HG02943 (cell line): ENCODE measurements at regions not wholly inside any gene's neighbourhood (a gene's known extent, or its start where the extent isn't known, plus 50 kb on each side); places are given as distances from the start of the nearest gene placed in this dataset.

Experiments used
- ATAC-seq: cut with Tn5 transposase; IDR thresholded peaks from one replicate; pipeline ENCODE4 v1.9.1; 2021; ENCODE audit warnings: mild to moderate bottlenecking, low read depth, moderate library complexity; ENCODE audit not compliant: unreplicated experiment

GRCh38 chrX:26442340-26442739 lies 226.4 kb downstream of the MAGEB5 start:
- ATAC-seq = no peak

- ATAC-seq = no peak
These were observed 198.6 kb downstream of the MAGEB5 start for GRCh38 chrX:26414534-26414933.

- no peak for ATAC-seq
These were observed 195.1 kb downstream of the MAGEB5 start for GRCh38 chrX:26411045-26411444.

- no peak for ATAC-seq
These were observed 193.7 kb downstream of the MAGEB5 start for GRCh38 chrX:26409636-26410035.

GRCh38 chrX:26387906-26388305 lies 171.9 kb downstream of the MAGEB5 start:
- no peak for ATAC-seq

GRCh38 chrX:26376037-26376708 lies 160.2 kb downstream of the MAGEB5 start:
- ATAC-seq = no peak

- ATAC-seq = no peak
These were observed 159.4 kb downstream of the MAGEB5 start for GRCh38 chrX:26375346-26375745.

- ATAC-seq = no peak
These were observed 157.9 kb downstream of the MAGEB5 start for GRCh38 chrX:26373829-26374228.

GRCh38 chrX:26352891-26353430 lies 137.0 kb downstream of the MAGEB5 start:
- ATAC-seq = no peak

GRCh38 chrX:26347171-26347570 lies 131.2 kb downstream of the MAGEB5 start:
- no peak for ATAC-seq

GRCh38 chrX:26334232-26334631 lies 118.3 kb downstream of the MAGEB5 start:
- ATAC-seq = no peak

- no peak for ATAC-seq
These were observed 112.8 kb downstream of the MAGEB5 start for GRCh38 chrX:26328608-26329319.

GRCh38 chrX:26309262-26309661 lies 93.3 kb downstream of the MAGEB5 start:
- no peak for ATAC-seq

GRCh38 chrX:26295425-26295824 lies 79.5 kb downstream of the MAGEB5 start:
- ATAC-seq = no peak

- no peak for ATAC-seq
These were observed 70.9 kb downstream of the MAGEB5 start for GRCh38 chrX:26286836-26287235.
